GM12878 (cell line): ENCODE measurements at regions not wholly inside any gene's neighbourhood (a gene's known extent, or its start where the extent isn't known, plus 50 kb on each side); places are given as distances from the start of the nearest gene placed in this dataset.
"Not testable (repeated sequence)": the region's sequence is repeated elsewhere in the genome, so short reads cannot be mapped to it uniquely, and the experiment has no call there.

Experiments
- ATAC-seq: fragments of 200-7000 bp; cut with Tn5 transposase; 3 replicates; pipeline ENCODE4 v1.9.1; 2020; ENCODE audit warnings: mild to moderate bottlenecking, moderate library complexity
- BruUV-seq: library from RNA; stranded (reverse); fragments of 400-500 nt; replicated peaks from 2 replicates; lab custom pipeline; 2021; lab: Mats Ljungman, UMichigan
- CTCF ChIA-PET: fragments of 300-600 bp; sonication (Branson Sonifier 250); formaldehyde crosslinking; extraction: SDS; loops from one replicate; lab custom pipeline; 2021; ENCODE audit warnings: inconsistent platforms; lab: Yijun Ruan, JAX
- POLR2A ChIA-PET: fragments of 350-600 bp; formaldehyde crosslinking; extraction: SDS; loops from one replicate; lab custom pipeline; 2021; ENCODE audit warnings: inconsistent platforms; lab: Charles Lee
- RAD21 ChIA-PET: fragments of 300-600 bp; sonication (Branson Sonifier 250); formaldehyde crosslinking; loops from one replicate; lab custom pipeline; 2023; ENCODE audit warnings: antibody characterized with exemption; ENCODE audit not compliant: unreplicated experiment; lab: Charles Lee
- SMC1A ChIA-PET: fragments of 300-600 bp; sonication (Branson Sonifier 250); formaldehyde crosslinking; loops from one replicate; lab custom pipeline; 2023; ENCODE audit not compliant: unreplicated experiment, uncharacterized antibody; lab: Charles Lee
- DNase-seq: peaks from one replicate; pipeline ENCODE4 v3.0.0-alpha.2; 2011; ENCODE audit warnings: low read depth, low spot score
- FAIRE-seq: peaks from 3 replicates; lab custom pipeline; 2011; peaks lifted over from hg19 to GRCh38; lab: Jason Lieb, UNC
- H2AFZ ChIP-seq: 2 replicates; pipeline ENCODE4 v1.6.0; 2011; ENCODE audit warnings: low read depth, low read length, control low read depth; ENCODE audit not compliant: control insufficient read depth
- H3K27ac ChIP-seq: 2 replicates; pipeline ENCODE4 v1.5.1; 2011; ENCODE audit warnings: control low read depth; ENCODE audit not compliant: control insufficient read depth, insufficient read depth
- H3K27me3 ChIP-seq, 2 experiments: replicated peaks in 1 of 2; 2 replicates each; pipeline versions ENCODE4 v1.6.0 to v1.6.1; 2011; ENCODE audit warnings: low read length in 1 of 2; ENCODE audit not compliant: control insufficient read depth in 2 of 2, insufficient read depth in 2 of 2
- H3K36me3 ChIP-seq, 2 experiments: 2 replicates each; pipeline ENCODE4 v1.5.1; 2011; ENCODE audit warnings: low read length in 1 of 2; ENCODE audit not compliant: control insufficient read depth in 2 of 2, insufficient read depth in 2 of 2
- H3K4me1 ChIP-seq: 2 replicates; pipeline ENCODE4 v1.6.1; 2011; ENCODE audit warnings: mild to moderate bottlenecking, low read length, moderate library complexity, mixed read lengths; ENCODE audit not compliant: control insufficient read depth, insufficient read depth
- H3K4me2 ChIP-seq: 2 replicates; pipeline ENCODE4 v1.6.0; 2011; ENCODE audit warnings: control low read depth; ENCODE audit not compliant: control insufficient read depth, insufficient read depth
- H3K4me3 ChIP-seq: fragments of 200-600 bp; sonication (generic); 2 replicates; pipeline ENCODE4 v1.5.1; 2016
- H3K79me2 ChIP-seq: 2 replicates; pipeline ENCODE4 v1.6.0; 2011; ENCODE audit warnings: low read length; ENCODE audit not compliant: control insufficient read depth, insufficient read depth
- H3K9ac ChIP-seq: 2 replicates; pipeline ENCODE4 v1.8.0; 2011; ENCODE audit warnings: low read length, control low read depth, mixed read lengths; ENCODE audit not compliant: control insufficient read depth, insufficient read depth
- H3K9me3 ChIP-seq: replicated peaks from 3 replicates; pipeline ENCODE4 v1.5.1; 2011; ENCODE audit warnings: mild to moderate bottlenecking, low read length; ENCODE audit not compliant: control insufficient read depth, insufficient read depth
- H4K20me1 ChIP-seq: 2 replicates; pipeline ENCODE4 v1.6.0; 2011; ENCODE audit not compliant: control insufficient read depth, insufficient read depth
- WGBS: methylation state at CpG from one replicate; pipeline ENCODE4 v1.1.6; 2016; ENCODE audit warnings: low lambda C conversion rate; ENCODE audit not compliant: insufficient replicate concordance, insufficient coverage; ENCODE audit errors: missing lambda C conversion rate; 5-methylcytosine and 5-hydroxymethylcytosine counted together
- in situ Hi-C: fragments of 300-500 bp; cut with MboI; formaldehyde crosslinking; loops from 9 replicates; pipeline ENCODE4 v1.14.3; 2018; ENCODE audit warnings: mixed read lengths
- intact Hi-C: fragments of 100-400 bp; cut with micrococcal nuclease; formaldehyde crosslinking; loops from one replicate; pipeline ENCODE4 v1.14.2; 2022; ENCODE audit not compliant: unreplicated experiment

DNA sequence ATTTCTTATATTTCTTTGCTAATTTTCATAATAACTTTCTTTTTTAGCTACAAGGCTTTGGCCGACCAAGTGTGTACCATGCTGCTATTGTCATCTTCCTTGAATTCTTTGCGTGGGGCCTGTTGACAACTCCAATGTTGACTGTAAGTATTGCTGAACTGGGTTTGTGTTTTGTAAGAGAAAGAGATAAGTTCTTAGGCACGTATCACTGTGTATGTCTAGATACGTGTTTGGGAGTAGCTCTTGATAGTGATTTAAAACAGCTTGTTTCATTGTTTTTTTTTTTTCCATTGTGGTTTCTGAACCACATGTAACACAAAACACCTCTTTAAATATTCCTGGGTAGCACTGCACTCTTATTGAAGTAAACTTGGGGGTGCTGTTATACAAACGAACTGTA is 86.7 kb upstream of the NUTM2F start:
- SMC1A ChIA-PET, H2AFZ ChIP-seq, RAD21 ChIA-PET, intact Hi-C loops, H4K20me1 ChIP-seq, H3K9me3 ChIP-seq, H3K4me2 ChIP-seq, H3K9ac ChIP-seq, H3K4me3 ChIP-seq, DNase-seq, H3K27me3 ChIP-seq, H3K36me3 ChIP-seq, in situ Hi-C loops, FAIRE-seq, BruUV-seq, POLR2A ChIA-PET, ATAC-seq, H3K27ac ChIP-seq, H3K4me1 ChIP-seq: not testable (repeated sequence)
- CTCF ChIA-PET, result interaction anchor here (0.7 kb wide), 1 partner anchor 259 kb away, joined by 3 read pairs; no protein-coding TSS in a partner anchor
- peaks cover 12% of the 10 kb centered on the region for H3K79me2 ChIP-seq
- 92% methylated on average over 5 of the region's 5 CpGs for WGBS

DNA sequence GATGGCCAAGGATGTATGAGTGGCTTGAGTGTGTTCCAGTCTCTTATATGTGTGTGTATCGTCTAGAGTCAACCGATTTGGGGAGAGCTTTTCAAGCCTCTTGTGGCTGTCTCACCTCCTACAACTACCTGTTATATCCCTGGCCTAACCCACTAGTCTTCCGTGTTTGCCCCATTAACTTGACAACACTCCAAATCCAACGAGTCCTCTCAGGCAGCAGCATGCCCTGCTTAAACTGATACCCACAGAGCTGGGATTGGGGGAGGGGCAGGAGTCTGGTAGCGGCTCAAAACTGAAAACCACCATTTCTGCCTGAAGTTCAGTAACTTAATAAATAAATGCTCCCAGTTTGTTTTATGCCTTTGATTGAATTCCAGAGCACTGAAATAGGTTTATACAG is 91.7 kb upstream of the NUTM2F start:
- H3K4me1 ChIP-seq, POLR2A ChIA-PET, H4K20me1 ChIP-seq, ATAC-seq, H3K27ac ChIP-seq, H2AFZ ChIP-seq, H3K36me3 ChIP-seq, SMC1A ChIA-PET, BruUV-seq, in situ Hi-C loops, FAIRE-seq, H3K4me3 ChIP-seq, H3K9ac ChIP-seq, CTCF ChIA-PET, H3K79me2 ChIP-seq, H3K27me3 ChIP-seq, RAD21 ChIA-PET, intact Hi-C loops, H3K9me3 ChIP-seq, DNase-seq, H3K4me2 ChIP-seq: not testable (repeated sequence)
- 80% methylated on average over 5 of the region's 5 CpGs for WGBS

DNA sequence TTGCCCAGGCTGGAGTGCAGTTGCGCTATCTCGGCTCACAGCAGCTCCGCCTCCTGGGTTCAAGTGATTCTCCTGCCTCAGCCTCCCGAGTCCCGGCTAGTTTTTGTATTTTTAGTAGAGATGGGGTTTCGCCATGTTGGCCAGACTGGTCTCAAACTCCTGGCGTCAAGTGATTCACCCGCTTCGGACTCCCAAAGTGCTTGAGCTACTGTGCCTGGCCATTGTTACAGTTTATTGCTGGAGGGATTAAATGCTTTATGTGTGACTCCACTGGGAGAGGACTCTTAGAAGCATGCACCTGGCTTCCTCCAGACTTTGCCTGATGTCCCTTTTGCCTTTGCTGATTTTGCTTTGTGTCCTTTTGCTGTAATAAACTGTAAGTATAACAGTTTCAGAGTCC is 93.5 kb upstream of the NUTM2F start:
- H4K20me1 ChIP-seq, DNase-seq, H3K27ac ChIP-seq, intact Hi-C loops, POLR2A ChIA-PET, RAD21 ChIA-PET, H3K4me3 ChIP-seq, BruUV-seq, CTCF ChIA-PET, H3K9me3 ChIP-seq, ATAC-seq, SMC1A ChIA-PET, H3K79me2 ChIP-seq, FAIRE-seq, H3K27me3 ChIP-seq, H3K9ac ChIP-seq, H3K4me1 ChIP-seq, H2AFZ ChIP-seq, H3K36me3 ChIP-seq, in situ Hi-C loops, H3K4me2 ChIP-seq: not testable (repeated sequence)
- over 99% methylated on average over 9 of the region's 9 CpGs for WGBS

DNA sequence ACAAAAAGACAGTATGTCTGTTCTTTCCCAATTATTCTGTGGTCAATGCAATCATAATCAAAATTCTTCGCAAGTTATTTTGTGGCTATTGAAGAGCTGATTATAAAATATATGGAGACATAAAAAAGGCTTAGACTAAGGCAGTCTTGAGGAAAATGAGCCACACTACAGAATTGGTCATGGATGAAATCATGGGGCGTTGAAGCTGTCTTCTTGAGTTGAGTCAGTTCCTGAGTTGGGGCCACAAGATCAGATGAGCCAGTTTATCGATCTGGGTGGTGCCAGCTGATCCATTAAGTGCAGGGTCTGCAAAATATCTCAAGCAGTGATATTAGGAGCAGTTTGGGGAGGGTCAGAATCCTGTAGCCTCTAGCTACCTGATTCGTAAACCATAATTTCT is 96.9 kb upstream of the NUTM2F start:
- FAIRE-seq, H3K79me2 ChIP-seq, ATAC-seq, POLR2A ChIA-PET, H3K4me1 ChIP-seq, H3K9ac ChIP-seq, in situ Hi-C loops, intact Hi-C loops, H3K4me3 ChIP-seq, RAD21 ChIA-PET, H3K36me3 ChIP-seq, H2AFZ ChIP-seq, DNase-seq, H3K4me2 ChIP-seq, H3K27ac ChIP-seq, H3K9me3 ChIP-seq, CTCF ChIA-PET, BruUV-seq, SMC1A ChIA-PET, H4K20me1 ChIP-seq, H3K27me3 ChIP-seq: not testable (repeated sequence)
- WGBS, result 36% methylated on average over 3 of the region's 4 CpGs
